ENCODE measurements at regions not wholly inside any gene's neighbourhood (a gene's known extent, or its start where the extent isn't known, plus 50 kb on each side); places are given as distances from the start of the nearest gene placed in this dataset.
"Not testable (repeated sequence)": the region's sequence is repeated elsewhere in the genome, so short reads cannot be mapped to it uniquely, and the experiment has no call there.

DNA sequence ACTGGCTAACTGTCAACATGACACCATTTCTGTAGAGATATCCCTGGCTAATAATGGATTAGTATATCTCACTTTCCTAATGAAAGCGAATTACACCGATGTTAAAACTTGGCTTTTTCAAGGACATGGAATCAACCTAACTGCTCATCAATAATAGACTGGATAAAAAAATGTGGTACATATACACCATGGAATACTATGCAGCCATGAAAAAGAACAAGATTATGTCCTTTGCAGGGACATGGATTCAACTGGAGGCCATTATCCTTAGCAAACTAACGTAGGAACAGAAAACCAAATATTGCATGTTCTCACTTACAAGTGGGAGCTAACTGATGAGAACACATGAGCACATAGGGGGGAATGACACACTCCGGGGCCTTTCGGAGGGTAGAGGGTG, 62.6 kb downstream of the ZIC1 start:
- DNase-seq: no peak

DNA sequence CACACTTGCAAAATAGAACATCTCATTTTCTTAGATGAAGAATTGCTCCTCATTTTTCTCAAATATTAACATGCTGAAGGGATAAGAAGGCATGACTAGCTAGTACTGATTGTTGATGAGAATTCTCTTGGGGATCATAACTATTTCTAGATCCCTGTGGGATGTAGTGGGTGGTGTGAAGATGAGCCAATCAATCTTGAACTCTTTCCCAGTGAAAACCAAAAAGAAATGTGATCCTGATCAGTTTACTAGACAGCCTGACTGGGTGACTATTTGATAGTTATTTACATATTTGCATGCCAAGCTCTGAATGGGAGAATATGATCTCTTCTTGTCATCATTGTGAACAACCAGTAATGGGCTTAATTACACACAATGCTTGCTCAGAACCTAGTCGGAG, 63.7 kb downstream of the ZIC1 start:
- no peak for DNase-seq

GRCh38 chr3:147483145-147483544, 74.0 kb downstream of the ZIC1 start:
- DNase-seq: no peak

GRCh38 chr3:147483578-147483977, 74.4 kb downstream of the ZIC1 start:
- DNase-seq: no peak

DNA sequence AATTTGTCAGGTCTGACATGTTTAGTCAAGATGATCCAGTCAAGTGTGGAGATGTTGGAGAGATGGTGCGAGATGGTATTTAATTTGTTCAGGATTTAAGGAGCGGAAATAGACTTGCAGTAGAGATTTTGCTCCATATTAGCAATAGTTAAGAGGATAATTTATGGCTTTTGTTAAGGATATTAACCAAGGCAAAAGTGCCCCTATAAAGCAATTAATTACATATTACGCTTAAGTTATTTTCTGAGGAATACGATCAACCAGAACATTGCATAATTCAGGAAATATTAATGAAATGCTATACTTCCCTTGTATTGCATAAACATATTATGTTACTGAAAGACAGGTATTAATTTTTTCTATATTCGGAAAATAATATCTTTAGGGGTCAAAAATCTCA, 83.9 kb downstream of the ZIC1 start:
- no peak for DNase-seq

GRCh38 chr3:147493666-147494065, 84.5 kb downstream of the ZIC1 start:
- no peak for DNase-seq

DNA sequence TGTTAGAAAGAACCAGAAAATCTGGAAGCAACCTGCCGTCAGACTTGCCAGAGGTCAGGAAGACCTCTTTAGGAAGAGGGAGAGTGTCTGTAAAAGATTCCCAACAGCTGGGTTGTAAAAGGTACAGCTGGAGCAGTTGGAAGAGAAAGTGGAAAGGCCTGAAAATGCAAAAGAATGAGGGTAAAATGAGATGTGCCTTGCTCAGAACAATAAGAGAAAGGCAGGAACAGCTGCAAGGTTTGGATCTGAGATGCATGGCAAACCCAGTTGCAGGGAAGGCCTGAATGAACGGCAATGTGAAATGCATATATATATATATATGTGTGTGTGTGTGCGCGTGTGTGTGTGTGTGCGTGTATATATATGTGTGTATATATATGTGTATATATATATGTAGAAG, 88.1 kb downstream of the ZIC1 start:
- DNase-seq: no peak

DNA sequence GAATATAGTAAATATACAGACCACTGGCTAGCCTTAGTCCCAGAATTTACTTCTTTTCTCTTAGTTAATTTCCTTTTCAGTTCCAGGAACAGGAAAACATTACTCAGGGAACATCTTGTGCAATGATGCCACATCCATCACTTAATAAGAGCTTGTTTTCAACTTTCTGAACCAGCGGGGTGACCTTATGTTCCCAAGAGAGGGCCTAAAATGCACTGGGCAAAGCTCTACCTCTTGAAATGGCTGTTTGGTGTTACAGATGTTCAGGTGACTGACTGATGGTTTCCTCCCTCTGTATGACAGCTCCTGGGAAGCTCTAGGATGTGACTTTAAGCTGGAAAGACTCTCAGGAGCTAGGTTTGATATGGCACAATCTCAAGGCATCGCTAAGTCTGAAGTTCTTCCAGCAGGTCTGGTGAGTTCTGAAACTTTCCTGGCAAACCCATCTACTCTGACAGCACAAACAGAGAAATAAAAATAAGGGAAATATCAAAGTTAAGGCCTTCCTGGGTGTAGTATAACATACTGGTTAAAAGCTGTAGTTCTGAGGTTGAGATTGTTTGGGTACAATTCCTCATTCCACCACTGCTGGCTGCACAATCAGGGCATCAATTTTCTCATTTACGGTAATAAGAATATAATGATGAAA, 98.6 kb downstream of the ZIC1 start:
- no peak for DNase-seq

GRCh38 chr3:147509448-147509847, 100.3 kb downstream of the ZIC1 start:
- DNase-seq: no peak

DNA sequence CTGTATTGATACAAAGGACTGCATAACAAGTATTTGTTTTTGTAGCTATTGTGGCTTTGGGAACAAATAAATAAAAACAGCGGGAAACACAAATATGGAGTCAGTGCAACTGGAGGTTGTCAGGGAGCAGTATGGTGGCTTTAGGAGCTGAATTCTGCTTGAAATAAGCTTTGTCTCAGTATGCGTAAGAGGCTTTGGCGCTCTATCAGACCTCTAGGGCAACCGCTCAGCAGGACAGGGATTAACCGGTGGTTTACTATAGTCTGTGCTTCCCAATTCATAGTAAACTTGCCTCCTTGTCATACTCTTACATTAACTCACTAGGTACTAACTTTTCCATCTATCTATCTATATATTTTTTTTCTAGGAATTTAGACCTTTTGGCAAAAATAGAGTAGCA, 104.6 kb downstream of the ZIC1 start:
- no peak for DNase-seq

GRCh38 chr3:147514366-147515160, 105.4 kb downstream of the ZIC1 start:
- no peak for DNase-seq

DNA sequence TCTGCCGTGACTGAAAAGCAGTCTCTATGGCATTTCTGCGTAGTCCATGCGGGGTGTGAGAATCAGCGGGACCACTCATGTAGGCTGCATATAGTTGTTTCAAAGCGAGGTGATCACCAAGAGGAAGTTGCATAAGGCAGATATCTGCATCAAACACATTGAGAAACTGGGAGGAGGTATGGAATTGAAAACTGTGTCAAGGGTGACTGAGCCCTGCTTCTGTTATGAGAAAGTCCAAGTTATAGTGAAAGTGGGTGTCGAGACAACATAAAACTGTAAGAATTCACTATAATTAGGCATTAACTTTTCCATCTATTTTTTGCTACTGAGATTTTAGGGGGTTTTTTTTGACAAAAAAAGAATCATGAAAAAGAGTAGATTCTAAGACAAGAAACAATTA, 109.3 kb downstream of the ZIC1 start:
- no peak for DNase-seq

- no peak for DNase-seq
These were observed 112.5 kb downstream of the ZIC1 start for GRCh38 chr3:147521646-147522045.

GRCh38 chr3:147522780-147523179, 113.6 kb downstream of the ZIC1 start:
- not testable (repeated sequence) for DNase-seq

GRCh38 chr3:147529551-147529950, 120.4 kb downstream of the ZIC1 start:
- DNase-seq: no peak

GRCh38 chr3:147538034-147538433, 128.9 kb downstream of the ZIC1 start:
- no peak for DNase-seq

- DNase-seq: no peak
These were observed 131.8 kb downstream of the ZIC1 start for GRCh38 chr3:147540921-147541320.

GRCh38 chr3:147544290-147544689, 135.1 kb downstream of the ZIC1 start:
- DNase-seq: no peak

GRCh38 chr3:147551491-147551890, 142.3 kb downstream of the ZIC1 start:
- no peak for DNase-seq

GRCh38 chr3:147554332-147554731, 145.2 kb downstream of the ZIC1 start:
- no peak for DNase-seq

DNA sequence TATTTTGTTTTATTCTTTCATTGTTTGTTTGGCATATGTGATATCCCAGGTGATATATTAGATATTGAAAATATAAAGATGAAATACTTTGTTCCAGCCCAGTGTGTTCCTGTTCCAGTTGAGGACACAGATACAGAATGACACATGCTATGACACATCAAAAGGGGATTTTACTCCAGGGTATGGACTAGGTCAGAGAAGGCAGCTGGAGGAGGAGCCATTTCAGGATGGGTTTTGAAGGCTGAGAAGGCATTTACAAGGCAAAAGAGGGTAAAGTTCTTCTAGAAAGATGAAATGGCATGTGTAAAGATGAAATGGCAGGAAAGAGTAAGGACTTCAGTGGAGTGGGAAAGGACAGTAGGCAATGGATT, 163.8 kb downstream of the ZIC1 start:
- no peak for DNase-seq

DNA sequence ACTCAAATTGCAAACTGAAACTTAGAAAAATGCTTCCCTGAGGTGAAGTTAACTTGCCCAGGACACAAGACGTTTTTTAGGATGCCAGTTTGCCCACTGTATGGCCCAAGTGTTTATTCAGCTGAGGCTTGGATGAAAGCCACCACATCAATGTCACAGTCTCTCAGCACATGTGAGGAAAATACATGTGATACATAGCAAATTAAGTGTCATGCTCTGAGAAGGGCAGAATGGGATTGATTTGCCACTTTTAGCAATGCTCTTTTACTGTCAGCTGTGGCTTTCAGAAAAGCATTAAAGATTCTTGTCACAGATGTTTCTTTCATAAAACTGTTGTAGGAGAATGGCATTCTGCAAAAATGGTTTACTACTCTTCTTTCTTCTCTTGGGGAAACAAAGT, 165.5 kb downstream of the ZIC1 start:
- no peak for DNase-seq

- DNase-seq: no peak
These were observed 166.2 kb downstream of the ZIC1 start for GRCh38 chr3:147575391-147575790.

- no peak for DNase-seq
These were observed 173.5 kb downstream of the ZIC1 start for GRCh38 chr3:147582642-147583041.

DNA sequence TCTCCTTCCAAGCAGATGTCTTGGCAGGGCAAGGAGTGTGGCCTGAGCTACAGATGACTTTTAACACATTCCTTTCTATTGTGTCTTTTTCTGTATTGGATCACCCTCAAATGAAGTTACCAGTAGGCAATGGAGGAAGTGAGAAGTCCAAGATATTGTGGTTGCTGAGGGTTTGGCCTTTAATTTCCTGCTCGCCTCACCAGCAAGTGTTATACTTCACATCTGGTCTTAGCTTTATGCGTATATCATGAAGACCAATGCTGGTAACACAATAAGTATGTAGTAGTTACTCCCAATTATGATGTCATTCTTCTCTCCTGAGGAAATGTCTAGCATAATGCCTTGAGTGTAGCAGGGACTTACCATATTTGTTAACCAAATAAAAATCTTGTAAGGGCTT, 179.9 kb downstream of the ZIC1 start:
- DNase-seq: no peak
